ENCODE measurements at regions not wholly inside any gene's neighbourhood (a gene's known extent, or its start where the extent isn't known, plus 50 kb on each side); places are given as distances from the start of the nearest gene placed in this dataset.

DNA sequence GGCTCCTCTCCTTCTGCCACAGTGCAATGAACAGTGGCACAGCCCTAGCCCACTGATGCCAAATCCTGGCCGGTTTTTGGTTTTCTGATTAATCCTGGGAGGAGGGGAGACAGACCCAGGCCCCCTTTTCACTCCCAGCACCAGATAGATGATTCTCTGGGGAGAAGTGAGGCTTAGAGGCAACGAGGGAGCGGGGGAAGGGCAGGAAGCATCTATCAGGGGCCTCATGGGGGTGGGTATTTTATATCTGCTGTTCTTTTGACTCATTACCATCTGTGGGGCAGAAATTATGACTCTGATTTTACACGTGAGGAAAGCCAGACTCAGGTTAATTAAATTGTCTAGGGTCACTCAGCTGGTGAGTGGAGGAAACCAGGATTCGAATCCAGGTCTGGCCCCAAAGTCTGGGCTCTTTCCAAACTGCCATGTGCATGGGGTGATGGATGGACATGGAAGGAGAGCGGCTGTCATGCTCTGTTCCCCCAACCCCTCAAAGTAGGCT, 79.4 kb downstream of the MRM1 start:
- TF ChIP-seq CTCF (IDR thresholded peaks at IDR 0.05): no peak
- TF ChIP-seq POLR2A (IDR thresholded peaks at IDR 0.05): no peak

All from Peyer's patch (tissue), 4 donors.